ENCODE measurements at regions not wholly inside any gene's neighbourhood (a gene's known extent, or its start where the extent isn't known, plus 50 kb on each side); places are given as distances from the start of the nearest gene placed in this dataset.
"Not testable (repeated sequence)": the region's sequence is repeated elsewhere in the genome, so short reads cannot be mapped to it uniquely, and the experiment has no call there.

DNA sequence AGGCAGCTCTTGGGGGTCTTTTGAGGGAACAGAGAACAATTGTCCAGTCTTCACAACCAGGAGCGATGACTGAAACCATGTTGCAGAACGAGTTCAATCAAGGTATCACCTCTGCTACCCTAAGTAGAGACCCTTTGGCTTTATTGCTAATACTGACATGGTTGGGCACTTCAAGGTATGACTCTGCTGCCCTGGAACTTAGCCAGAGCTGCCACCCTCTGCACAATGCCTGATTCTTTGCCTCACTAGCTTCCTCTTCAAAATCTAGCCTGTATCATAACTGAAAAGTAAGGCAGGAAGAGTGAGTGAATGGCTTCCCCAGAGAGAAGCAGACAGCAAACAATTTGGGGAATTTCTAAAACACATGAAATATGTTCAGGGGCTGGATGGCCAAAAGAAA, 592.7 kb upstream of the NRSN1 start:
- Histone ChIP-seq H3K4me3 (ENCODE audit: control insufficient read depth in 1 of 2, extremely low read depth in 1 of 2, low read length in 1 of 2) (no peak overlapping the region), H3K27me3 (replicated peaks in 1 of 2; ENCODE audit: control insufficient read depth in 2 of 2, extremely low read depth in 1 of 2, insufficient read depth in 2 of 2, low read length in 1 of 2) (no peaks in the 10 kb centered on the region), H3K27ac (ENCODE audit: low read length) (no peak overlapping the region), H3K4me1 (ENCODE audit: control insufficient read depth in 1 of 2, extremely low read depth in 1 of 2, insufficient read depth in 2 of 2, low read length in 2 of 2) (no peaks in the 10 kb centered on the region), H3K9me3 (no peaks in the 10 kb centered on the region), H3K36me3 (ENCODE audit: control insufficient read depth in 2 of 2, extremely low read depth in 1 of 2, insufficient read depth in 1 of 2, low read length in 1 of 2) (no peaks in the 10 kb centered on the region)
- POLR2A ChIA-PET: interaction anchor here in 1 of 2 donors (0.5 kb wide), 1 partner anchor 9 kb away, joined by 4 read pairs; no protein-coding TSS in a partner anchor
- ATAC-seq (replicated peaks in 1 of 4) (no peak), DNase-seq (no peak)
- Mint-ChIP-seq H3K4me1 (peaks cover 0 to 7% (median 3%) of the 10 kb centered on the region in 3 donors), H3K27me3 (no peaks in the 10 kb centered on the region), H3K9me3 (peaks cover 0 to 3% (median 0%) of the 10 kb centered on the region in 3 donors), H3K36me3 (no peaks in the 10 kb centered on the region), H3K4me3 (no peak overlapping the region), H3K27ac (no peak overlapping the region)
- CTCF ChIA-PET: interaction anchor here in 1 of 2 donors (0.6 kb wide), 1 partner anchor 49 kb away, joined by 4 read pairs; no protein-coding TSS in a partner anchor
- WGBS (ENCODE audit: insufficient coverage): no CpG with 5 or more reads among the region's 2 CpGs

DNA sequence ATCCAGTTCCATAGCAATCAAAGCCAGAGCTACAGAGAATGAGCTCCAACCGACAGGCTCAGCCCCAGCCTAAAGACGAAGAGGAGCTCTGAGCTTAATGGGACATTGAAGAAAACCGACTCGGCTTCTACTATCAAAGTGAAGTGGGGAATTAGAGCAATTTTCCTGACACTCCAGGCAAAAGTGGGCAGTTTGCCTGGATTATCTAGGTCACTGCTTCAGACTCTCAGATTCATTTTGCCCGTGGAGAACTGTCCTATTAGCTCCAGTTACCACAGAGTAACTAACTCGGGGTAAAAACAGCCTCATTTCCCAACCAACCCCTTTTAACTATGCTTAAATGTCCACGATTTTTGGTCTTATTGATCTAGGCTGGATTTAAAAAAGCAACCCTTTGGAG, 592.1 kb upstream of the NRSN1 start:
- no peak overlapping the region for H3K4me3 Mint-ChIP-seq
- DNase-seq (no peak), ATAC-seq (replicated peaks in 1 of 4) (no peak)
- H3K4me1 Mint-ChIP-seq: peaks cover 0 to 7% (median 3%) of the 10 kb centered on the region in 3 donors
- H3K9me3 Mint-ChIP-seq: peaks cover 0 to 3% (median 0%) of the 10 kb centered on the region in 3 donors
- no peaks in the 10 kb centered on the region for H3K36me3 Mint-ChIP-seq
- Histone ChIP-seq H3K4me3 (ENCODE audit: control insufficient read depth in 1 of 2, extremely low read depth in 1 of 2, low read length in 1 of 2) (no peak overlapping the region), H3K4me1 (ENCODE audit: control insufficient read depth in 1 of 2, extremely low read depth in 1 of 2, insufficient read depth in 2 of 2, low read length in 2 of 2) (no peaks in the 10 kb centered on the region), H3K27me3 (replicated peaks in 1 of 2; ENCODE audit: control insufficient read depth in 2 of 2, extremely low read depth in 1 of 2, insufficient read depth in 2 of 2, low read length in 1 of 2) (no peaks in the 10 kb centered on the region), H3K27ac (ENCODE audit: low read length) (no peak overlapping the region), H3K9me3 (no peaks in the 10 kb centered on the region), H3K36me3 (ENCODE audit: control insufficient read depth in 2 of 2, extremely low read depth in 1 of 2, insufficient read depth in 1 of 2, low read length in 1 of 2) (no peaks in the 10 kb centered on the region)
- CTCF ChIA-PET: interaction anchor here in 1 of 2 donors (0.6 kb wide), 1 partner anchor 48 kb away, joined by 4 read pairs; no protein-coding TSS in a partner anchor
- 75% methylated on average over 5 of the region's 7 CpGs for WGBS (ENCODE audit: insufficient coverage)
- POLR2A ChIA-PET: no interaction called here
- H3K27me3 Mint-ChIP-seq: no peaks in the 10 kb centered on the region
- H3K27ac Mint-ChIP-seq: no peak overlapping the region

DNA sequence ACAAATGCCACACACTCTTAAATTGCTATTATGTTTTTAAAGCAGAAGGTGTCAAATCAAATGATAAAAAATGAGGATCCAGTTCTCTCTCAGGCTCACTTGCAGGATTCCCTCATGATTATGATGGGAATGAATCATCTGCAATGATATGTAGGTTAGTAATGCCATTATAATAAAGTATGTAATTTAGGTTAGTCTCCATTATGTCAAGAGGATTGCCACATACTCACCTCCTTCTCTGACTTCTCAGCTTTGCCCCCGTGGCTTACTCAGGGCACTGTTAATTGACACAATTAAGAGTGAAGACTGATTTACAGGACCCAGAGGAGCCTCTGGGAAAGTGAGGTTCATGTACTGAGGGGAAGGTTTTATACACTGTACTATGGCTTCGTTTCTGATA, 591.7 kb upstream of the NRSN1 start:
- no peak overlapping the region for H3K27ac Mint-ChIP-seq
- Histone ChIP-seq H3K27me3 (replicated peaks in 1 of 2; ENCODE audit: control insufficient read depth in 2 of 2, extremely low read depth in 1 of 2, insufficient read depth in 2 of 2, low read length in 1 of 2) (no peaks in the 10 kb centered on the region), H3K27ac (ENCODE audit: low read length) (no peak overlapping the region), H3K9me3 (no peaks in the 10 kb centered on the region), H3K4me1 (ENCODE audit: control insufficient read depth in 1 of 2, extremely low read depth in 1 of 2, insufficient read depth in 2 of 2, low read length in 2 of 2) (no peaks in the 10 kb centered on the region), H3K36me3 (ENCODE audit: control insufficient read depth in 2 of 2, extremely low read depth in 1 of 2, insufficient read depth in 1 of 2, low read length in 1 of 2) (no peaks in the 10 kb centered on the region), H3K4me3 (ENCODE audit: control insufficient read depth in 1 of 2, extremely low read depth in 1 of 2, low read length in 1 of 2) (no peak overlapping the region)
- DNase-seq (no peak), ATAC-seq (replicated peaks in 1 of 4) (no peak)
- POLR2A ChIA-PET: no interaction called here
- H3K4me3 Mint-ChIP-seq: no peak overlapping the region
- H3K9me3 Mint-ChIP-seq: peaks cover 0 to 3% (median 0%) of the 10 kb centered on the region in 3 donors
- CTCF ChIA-PET: no interaction called here
- peaks cover 0 to 7% (median 3%) of the 10 kb centered on the region in 3 donors for H3K4me1 Mint-ChIP-seq
- no peaks in the 10 kb centered on the region for H3K27me3 Mint-ChIP-seq
- H3K36me3 Mint-ChIP-seq: no peaks in the 10 kb centered on the region
- WGBS (ENCODE audit: insufficient coverage): no CpG with 5 or more reads among the region's 2 CpGs

DNA sequence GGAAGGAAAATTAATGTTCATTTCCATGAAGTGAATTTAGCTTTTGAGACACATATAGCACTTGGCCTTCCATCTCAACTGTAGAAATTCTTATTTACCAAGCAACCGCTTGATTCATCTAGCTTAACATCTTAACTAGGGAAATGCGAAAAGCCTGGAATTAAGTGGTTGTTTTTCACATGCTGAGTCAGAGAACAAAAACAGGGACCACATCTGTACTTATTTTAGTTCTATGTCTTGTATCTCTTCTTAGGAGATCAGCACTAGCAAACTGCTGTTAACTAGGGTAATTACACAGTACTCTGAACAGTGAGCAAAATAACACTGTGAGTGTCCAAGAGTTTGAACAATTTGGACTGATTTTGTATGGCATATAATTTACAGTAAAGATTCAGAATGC, 590.9 kb upstream of the NRSN1 start:
- Histone ChIP-seq H3K9me3 (no peaks in the 10 kb centered on the region), H3K27me3 (replicated peaks in 1 of 2; ENCODE audit: control insufficient read depth in 2 of 2, extremely low read depth in 1 of 2, insufficient read depth in 2 of 2, low read length in 1 of 2) (no peaks in the 10 kb centered on the region), H3K27ac (ENCODE audit: low read length) (no peak overlapping the region), H3K4me1 (ENCODE audit: control insufficient read depth in 1 of 2, extremely low read depth in 1 of 2, insufficient read depth in 2 of 2, low read length in 2 of 2) (no peaks in the 10 kb centered on the region), H3K36me3 (ENCODE audit: control insufficient read depth in 2 of 2, extremely low read depth in 1 of 2, insufficient read depth in 1 of 2, low read length in 1 of 2) (no peaks in the 10 kb centered on the region), H3K4me3 (ENCODE audit: control insufficient read depth in 1 of 2, extremely low read depth in 1 of 2, low read length in 1 of 2) (no peak overlapping the region)
- Mint-ChIP-seq H3K4me3 (no peak overlapping the region), H3K4me1 (peaks cover 0 to 1% (median 0%) of the 10 kb centered on the region in 3 donors), H3K9me3 (peaks cover 0 to 3% (median 0%) of the 10 kb centered on the region in 3 donors), H3K27me3 (no peaks in the 10 kb centered on the region), H3K27ac (no peak overlapping the region), H3K36me3 (no peaks in the 10 kb centered on the region)
- no peak for DNase-seq
- no CpG with 5 or more reads among the region's 2 CpGs for WGBS (ENCODE audit: insufficient coverage)
- ATAC-seq (replicated peaks in 1 of 4): no peak
- ChIA-PET POLR2A (no interaction called here), CTCF (no interaction called here)

DNA sequence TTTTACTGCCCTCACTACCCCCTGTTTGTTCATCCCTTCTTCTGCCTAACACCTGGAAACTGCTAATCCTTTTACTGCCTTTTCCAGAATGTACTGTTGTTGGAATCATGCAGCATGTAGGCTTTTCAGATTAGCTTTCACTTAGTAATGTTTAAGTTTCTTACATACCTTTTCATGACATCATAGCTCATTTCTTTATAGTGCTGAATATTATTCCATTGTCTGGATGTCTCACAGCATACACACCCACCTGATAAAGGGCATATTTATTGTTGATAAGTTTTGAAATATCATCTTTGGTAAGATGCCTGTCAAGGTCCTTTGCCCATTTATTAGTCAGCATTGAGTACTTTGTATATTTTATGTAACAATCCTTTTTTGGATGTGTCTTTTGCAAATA, 588.2 kb upstream of the NRSN1 start:
- H3K27ac ChIP-seq (ENCODE audit: low read length): no peak overlapping the region
- no peak for DNase-seq
- no peaks in the 10 kb centered on the region for H3K4me1 ChIP-seq (ENCODE audit: control insufficient read depth in 1 of 2, extremely low read depth in 1 of 2, insufficient read depth in 2 of 2, low read length in 2 of 2)
- Mint-ChIP-seq H3K27ac (no peak overlapping the region), H3K9me3 (peaks cover 0 to 7% (median 0%) of the 10 kb centered on the region in 3 donors), H3K4me3 (no peak overlapping the region), H3K36me3 (no peaks in the 10 kb centered on the region), H3K27me3 (no peaks in the 10 kb centered on the region), H3K4me1 (no peaks in the 10 kb centered on the region)
- no peak for ATAC-seq (replicated peaks in 1 of 4)
- POLR2A ChIA-PET: no interaction called here
- no peaks in the 10 kb centered on the region for H3K27me3 ChIP-seq (replicated peaks in 1 of 2; ENCODE audit: control insufficient read depth in 2 of 2, extremely low read depth in 1 of 2, insufficient read depth in 2 of 2, low read length in 1 of 2)
- H3K9me3 ChIP-seq: no peaks in the 10 kb centered on the region
- H3K36me3 ChIP-seq (ENCODE audit: control insufficient read depth in 2 of 2, extremely low read depth in 1 of 2, insufficient read depth in 1 of 2, low read length in 1 of 2): no peaks in the 10 kb centered on the region
- no peak overlapping the region for H3K4me3 ChIP-seq (ENCODE audit: control insufficient read depth in 1 of 2, extremely low read depth in 1 of 2, low read length in 1 of 2)
- CTCF ChIA-PET: no interaction called here

DNA sequence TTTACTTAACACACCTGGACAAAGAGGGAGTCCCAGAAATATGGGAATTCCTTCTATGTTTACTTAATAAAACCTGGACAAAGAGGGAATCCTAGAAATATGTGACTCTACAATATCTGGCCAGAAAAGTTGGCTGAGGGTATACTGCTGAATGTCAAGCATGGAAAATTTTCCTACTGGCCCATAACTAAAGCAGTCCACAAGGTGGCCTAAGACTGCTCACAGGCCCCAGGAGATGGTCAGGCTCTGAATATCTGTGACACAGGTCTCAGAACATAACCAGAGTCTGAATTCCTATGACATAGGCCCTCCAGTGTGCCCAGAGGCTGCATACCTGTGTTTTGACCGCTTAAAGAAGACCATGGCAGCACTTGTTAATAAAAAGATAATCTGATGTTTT, 578.2 kb upstream of the NRSN1 start:
- no peaks in the 10 kb centered on the region for H3K36me3 Mint-ChIP-seq
- H3K4me3 ChIP-seq (ENCODE audit: control insufficient read depth in 1 of 2, extremely low read depth in 1 of 2, low read length in 1 of 2): no peak overlapping the region
- H3K9me3 ChIP-seq: no peaks in the 10 kb centered on the region
- ChIA-PET CTCF (no interaction called here), POLR2A (no interaction called here)
- WGBS (ENCODE audit: insufficient coverage): no CpG with 5 or more reads among the region's 1 CpG
- DNase-seq (no peak), ATAC-seq (replicated peaks in 1 of 4) (no peak)
- H3K27ac Mint-ChIP-seq: no peak overlapping the region
- H3K4me1 ChIP-seq (ENCODE audit: control insufficient read depth in 1 of 2, extremely low read depth in 1 of 2, insufficient read depth in 2 of 2, low read length in 2 of 2): no peaks in the 10 kb centered on the region
- no peaks in the 10 kb centered on the region for H3K36me3 ChIP-seq (ENCODE audit: control insufficient read depth in 2 of 2, extremely low read depth in 1 of 2, insufficient read depth in 1 of 2, low read length in 1 of 2)
- H3K4me3 Mint-ChIP-seq: no peak overlapping the region
- peaks cover 3 to 12% (median 12%) of the 10 kb centered on the region in 3 donors for H3K9me3 Mint-ChIP-seq
- H3K27me3 ChIP-seq (replicated peaks in 1 of 2; ENCODE audit: control insufficient read depth in 2 of 2, extremely low read depth in 1 of 2, insufficient read depth in 2 of 2, low read length in 1 of 2): no peaks in the 10 kb centered on the region
- H3K27ac ChIP-seq (ENCODE audit: low read length): no peak overlapping the region
- no peaks in the 10 kb centered on the region for H3K4me1 Mint-ChIP-seq
- no peaks in the 10 kb centered on the region for H3K27me3 Mint-ChIP-seq

DNA sequence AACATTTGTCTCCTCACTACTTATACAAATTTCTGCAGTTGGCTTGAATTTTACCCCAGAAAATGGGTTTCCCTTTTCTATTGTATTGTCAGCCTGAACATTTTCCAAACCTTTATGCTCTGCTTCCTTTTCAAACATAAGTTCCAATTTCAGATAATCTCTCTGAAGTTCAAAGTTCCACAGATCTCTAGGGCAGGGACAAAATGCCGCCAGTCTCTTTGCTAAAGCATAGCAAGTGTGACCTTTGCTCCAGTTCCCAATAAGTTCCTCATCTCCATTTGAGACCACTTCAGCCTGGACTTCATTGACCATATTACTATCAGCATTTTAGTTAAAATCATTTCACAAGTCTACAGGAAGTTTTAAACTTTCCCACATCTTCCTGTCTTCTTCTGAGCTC, 571.1 kb upstream of the NRSN1 start:
- H3K9me3 ChIP-seq; H3K36me3 ChIP-seq (ENCODE audit: control insufficient read depth in 2 of 2, extremely low read depth in 1 of 2, insufficient read depth in 1 of 2, low read length in 1 of 2); H3K27me3 ChIP-seq (replicated peaks in 1 of 2; ENCODE audit: control insufficient read depth in 2 of 2, extremely low read depth in 1 of 2, insufficient read depth in 2 of 2, low read length in 1 of 2); POLR2A ChIA-PET; H3K4me3 Mint-ChIP-seq; H3K27ac ChIP-seq (ENCODE audit: low read length); H3K36me3 Mint-ChIP-seq; H3K27me3 Mint-ChIP-seq; H3K4me3 ChIP-seq (ENCODE audit: control insufficient read depth in 1 of 2, extremely low read depth in 1 of 2, low read length in 1 of 2); H3K4me1 ChIP-seq (ENCODE audit: control insufficient read depth in 1 of 2, extremely low read depth in 1 of 2, insufficient read depth in 2 of 2, low read length in 2 of 2); DNase-seq; H3K27ac Mint-ChIP-seq; H3K4me1 Mint-ChIP-seq; ATAC-seq (replicated peaks in 1 of 4); CTCF ChIA-PET: not testable (repeated sequence)
- peaks cover 0 to 14% (median 9%) of the 10 kb centered on the region in 3 donors for H3K9me3 Mint-ChIP-seq
- 50% methylated on average over 1 of the region's 1 CpG for WGBS (ENCODE audit: insufficient coverage)

Data from T-cell (primary cell).